Thoracic aorta (tissue), 2 donors: ENCODE measurements at regions not wholly inside any gene's neighbourhood (a gene's known extent, or its start where the extent isn't known, plus 50 kb on each side); places are given as distances from the start of the nearest gene placed in this dataset.

ENCODE experiments used
- ATAC-seq: fragments of 150-250 bp; one replicate; pipeline ENCODE4 v1.8.0; 2017; ENCODE audit warnings: low read depth; ENCODE audit not compliant: insufficient number of reproducible peaks, low FRiP score
- DNase-seq: peaks from one replicate; pipeline ENCODE4 v3.0.0-alpha.2; 2020; ENCODE audit warnings: low spot score
- H3K27ac ChIP-seq, 2 donors: fragments of 200-600 bp; sonication (generic); 1 replicate in 1 of 2; 2 replicates in 1 of 2; pipeline ENCODE4 v1.5.1; 2016; ENCODE audit warnings: mild to moderate bottlenecking in 2 of 2, moderate library complexity in 2 of 2
- H3K27me3 ChIP-seq: fragments of 200-600 bp; sonication (generic); replicated peaks from 2 replicates; pipeline ENCODE4 v1.6.0; 2016; ENCODE audit warnings: mild to moderate bottlenecking; ENCODE audit not compliant: insufficient read depth
- H3K36me3 ChIP-seq: fragments of 200-600 bp; sonication (generic); one replicate; pipeline ENCODE4 v1.5.1; 2016
- H3K4me1 ChIP-seq, 2 donors: fragments of 200-600 bp; sonication (generic); 1 replicate in 1 of 2; 2 replicates in 1 of 2; pipeline versions ENCODE4 v1.5.1 to v1.6.0; 2016; ENCODE audit warnings: low read depth in 2 of 2, mild to moderate bottlenecking in 1 of 2; ENCODE audit not compliant: control insufficient read depth in 1 of 2
- H3K4me3 ChIP-seq: fragments of 200-600 bp; sonication (generic); 2 replicates; pipeline ENCODE4 v1.5.1; 2016; ENCODE audit warnings: mild to moderate bottlenecking
- H3K9me3 ChIP-seq: fragments of 200-600 bp; sonication (generic); 2 replicates; pipeline ENCODE4 v1.5.1; 2016
- CTCF ChIP-seq: fragments of 200-600 bp; sonication (generic); IDR thresholded peaks from one replicate; pipeline ENCODE4 v1.5.1; 2019; ENCODE audit warnings: antibody characterized with exemption

- no peak overlapping the region for H3K27ac ChIP-seq
Observed at GRCh38 chr1:30061292-30062220, 661.8 kb downstream of the MATN1 start.

GRCh38 chr1:30060738-30061137 is 662.6 kb downstream of the MATN1 start:
- no peak for DNase-seq

More at GRCh38 chr1:30061292-30062220, 661.8 kb downstream of the MATN1 start:
- no peaks in the 10 kb centered on the region for H3K27me3 ChIP-seq
- H3K4me3 ChIP-seq: no peak overlapping the region
- H3K4me1 ChIP-seq: no peaks in the 10 kb centered on the region
- no peaks in the 10 kb centered on the region for H3K9me3 ChIP-seq
- no peak for ATAC-seq
- no peak for TF ChIP-seq CTCF
- no peaks in the 10 kb centered on the region for H3K36me3 ChIP-seq
- no peak for DNase-seq

GRCh38 chr1:30058970-30059369 is 664.4 kb downstream of the MATN1 start:
- no peak for TF ChIP-seq CTCF
- no peak for DNase-seq
- Histone ChIP-seq H3K4me1 (no peaks in the 10 kb centered on the region), H3K27me3 (no peaks in the 10 kb centered on the region), H3K27ac (no peak overlapping the region), H3K4me3 (no peak overlapping the region), H3K9me3 (no peaks in the 10 kb centered on the region), H3K36me3 (no peaks in the 10 kb centered on the region)
- no peak for ATAC-seq

More at GRCh38 chr1:30060738-30061137, 662.6 kb downstream of the MATN1 start:
- ATAC-seq: no peak
- Histone ChIP-seq H3K27me3 (no peaks in the 10 kb centered on the region), H3K4me3 (no peak overlapping the region), H3K9me3 (no peaks in the 10 kb centered on the region), H3K4me1 (no peaks in the 10 kb centered on the region), H3K36me3 (no peaks in the 10 kb centered on the region), H3K27ac (no peak overlapping the region)
- TF ChIP-seq CTCF: no peak

GRCh38 chr1:30054126-30054525 is 669.3 kb downstream of the MATN1 start:
- no peak for ATAC-seq
- DNase-seq: no peak

More at GRCh38 chr1:30054126-30054525, 669.3 kb downstream of the MATN1 start:
- Histone ChIP-seq H3K27ac (no peak overlapping the region), H3K4me1 (no peaks in the 10 kb centered on the region), H3K9me3 (no peaks in the 10 kb centered on the region), H3K4me3 (no peak overlapping the region), H3K36me3 (no peaks in the 10 kb centered on the region), H3K27me3 (no peaks in the 10 kb centered on the region)
- TF ChIP-seq CTCF: no peak
